Tibial nerve (tissue), 4 donors: ENCODE measurements at regions not wholly inside any gene's neighbourhood (a gene's known extent, or its start where the extent isn't known, plus 50 kb on each side); places are given as distances from the start of the nearest gene placed in this dataset.

Experiments
- EP300 ChIP-seq, 2 donors: sonication (generic); formaldehyde crosslinking; IDR thresholded peaks; one replicate each; pipeline ENCODE4 v1.6.1; 2017; ENCODE audit warnings: antibody characterized with exemption in 2 of 2, mild to moderate bottlenecking in 1 of 2
- POLR2A ChIP-seq, 2 donors: fragments of 450-650 bp; IDR thresholded peaks; one replicate each; pipeline ENCODE4 v1.6.1; 2017; ENCODE audit warnings: antibody characterized with exemption in 2 of 2, mild to moderate bottlenecking in 2 of 2, moderate library complexity in 2 of 2
- TF ChIP-seq, protein P1 (sequence below), 5 experiments: fragments of 200-600 bp in 3 of 5; fragments of 450-650 bp in 2 of 5; sonication (generic) in 3 of 5; IDR thresholded peaks; one replicate each; pipeline ENCODE4 v1.5.1; 2016 to 2019; ENCODE audit warnings: antibody characterized with exemption in 5 of 5, mild to moderate bottlenecking in 3 of 5, moderate library complexity in 2 of 5

GRCh38 chr11:24108609-24109008 is 388.2 kb upstream of the LUZP2 start:
- TF ChIP-seq EP300 (IDR thresholded peaks at IDR 0.05) (no peak), POLR2A (IDR thresholded peaks at IDR 0.05) (no peak)
- TF ChIP-seq, protein P1, sequence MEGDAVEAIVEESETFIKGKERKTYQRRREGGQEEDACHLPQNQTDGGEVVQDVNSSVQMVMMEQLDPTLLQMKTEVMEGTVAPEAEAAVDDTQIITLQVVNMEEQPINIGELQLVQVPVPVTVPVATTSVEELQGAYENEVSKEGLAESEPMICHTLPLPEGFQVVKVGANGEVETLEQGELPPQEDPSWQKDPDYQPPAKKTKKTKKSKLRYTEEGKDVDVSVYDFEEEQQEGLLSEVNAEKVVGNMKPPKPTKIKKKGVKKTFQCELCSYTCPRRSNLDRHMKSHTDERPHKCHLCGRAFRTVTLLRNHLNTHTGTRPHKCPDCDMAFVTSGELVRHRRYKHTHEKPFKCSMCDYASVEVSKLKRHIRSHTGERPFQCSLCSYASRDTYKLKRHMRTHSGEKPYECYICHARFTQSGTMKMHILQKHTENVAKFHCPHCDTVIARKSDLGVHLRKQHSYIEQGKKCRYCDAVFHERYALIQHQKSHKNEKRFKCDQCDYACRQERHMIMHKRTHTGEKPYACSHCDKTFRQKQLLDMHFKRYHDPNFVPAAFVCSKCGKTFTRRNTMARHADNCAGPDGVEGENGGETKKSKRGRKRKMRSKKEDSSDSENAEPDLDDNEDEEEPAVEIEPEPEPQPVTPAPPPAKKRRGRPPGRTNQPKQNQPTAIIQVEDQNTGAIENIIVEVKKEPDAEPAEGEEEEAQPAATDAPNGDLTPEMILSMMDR (IDR thresholded peaks at IDR 0.05): no peak
